K562 (cell line): ENCODE measurements at regions not wholly inside any gene's neighbourhood (a gene's known extent, or its start where the extent isn't known, plus 50 kb on each side); places are given as distances from the start of the nearest gene placed in this dataset.

ENCODE experiments used
- ATAC-seq: fragments of 200-7000 bp; cut with Tn5 transposase; 3 replicates; pipeline ENCODE4 v1.9.1; 2020; ENCODE audit warnings: moderate library complexity
- BruUV-seq: library from RNA; stranded (reverse); fragments of 400-500 nt; replicated peaks from 2 replicates; lab custom pipeline; 2021; lab: Mats Ljungman, UMichigan
- CTCF ChIA-PET: fragments of 300-600 bp; formaldehyde crosslinking; extraction: SDS; loops from one replicate; lab custom pipeline; 2021; ENCODE audit warnings: low intra/inter-chr PET ratio; lab: Yijun Ruan, JAX
- POLR2A ChIA-PET: fragments of 300-600, 350-650 bp; sonication (Branson Sonifier 250); formaldehyde crosslinking; extraction: SDS; loops from one replicate; lab custom pipeline; 2021; ENCODE audit warnings: antibody characterized with exemption, inconsistent platforms; lab: Yijun Ruan, JAX
- DNase-seq, 4 experiments: peaks; one replicate each; pipeline versions ENCODE4 v3.0.0 to v3.0.0-alpha.2; 2011 to 2018; ENCODE audit warnings: low spot score in 3 of 4, mixed read lengths in 3 of 4; ENCODE audit errors: extremely low read depth in 1 of 4
- FAIRE-seq: peaks from 2 replicates; lab custom pipeline; 2011; peaks lifted over from hg19 to GRCh38; lab: Jason Lieb, UNC
- H2AFZ ChIP-seq: 2 replicates; pipeline ENCODE4 v1.6.0; 2011; ENCODE audit warnings: low read depth, low read length, control low read depth, inconsistent platforms
- H3K27ac ChIP-seq: fragments of 200-600 bp; 3 replicates; pipeline ENCODE4 v1.8.0; 2011; ENCODE audit warnings: low read depth, mild to moderate bottlenecking, control low read depth, inconsistent platforms, low read length, moderate library complexity, mixed read lengths; ENCODE audit errors: extremely low read depth
- H3K27me3 ChIP-seq, 2 experiments: fragments of 300-600 bp in 1 of 2; 2 replicates in 1 of 2; 3 replicates in 1 of 2; pipeline versions ENCODE4 v1.6.0 to v1.8.0; 2011; ENCODE audit warnings: inconsistent platforms in 2 of 2, low read length in 2 of 2, mild to moderate bottlenecking in 1 of 2, mixed read lengths in 1 of 2, moderate library complexity in 1 of 2; ENCODE audit not compliant: control insufficient read depth in 2 of 2, insufficient read depth in 2 of 2
- H3K36me3 ChIP-seq: fragments of 300-600 bp; 3 replicates; pipeline ENCODE4 v1.8.0; 2011; ENCODE audit warnings: mild to moderate bottlenecking, low read length, inconsistent platforms; ENCODE audit not compliant: control insufficient read depth, insufficient read depth
- H3K4me1 ChIP-seq, 2 experiments: fragments of 200-600 bp in 1 of 2; replicated peaks in 1 of 2; 2 replicates in 1 of 2; 3 replicates in 1 of 2; pipeline versions ENCODE4 v1.5.1 to v1.8.0; 2011; ENCODE audit warnings: inconsistent platforms in 2 of 2, low read length in 2 of 2, mild to moderate bottlenecking in 1 of 2, mixed read lengths in 1 of 2, moderate library complexity in 1 of 2; ENCODE audit not compliant: control insufficient read depth in 2 of 2, insufficient read depth in 2 of 2
- H3K4me2 ChIP-seq: 2 replicates; pipeline ENCODE4 v1.6.1; 2011; ENCODE audit warnings: low read length, control low read depth, inconsistent platforms, mixed read lengths; ENCODE audit not compliant: insufficient read depth
- H3K4me3 ChIP-seq: fragments of 200-600 bp; sonication (generic), shearing (Covaris generic); 2 replicates; pipeline ENCODE4 v1.5.1; 2016; ENCODE audit warnings: control low read depth, inconsistent platforms
- H3K79me2 ChIP-seq: fragments of 200-600 bp; 3 replicates; pipeline ENCODE4 v1.8.0; 2011; ENCODE audit warnings: low read length, inconsistent platforms; ENCODE audit not compliant: control insufficient read depth, insufficient read depth
- H3K9ac ChIP-seq, 2 experiments: 2 replicates each; pipeline versions ENCODE4 v1.6.0 to v1.6.1; 2011; ENCODE audit warnings: low read depth in 2 of 2, low read length in 2 of 2, control low read depth in 1 of 2, inconsistent platforms in 1 of 2, mild to moderate bottlenecking in 1 of 2, mixed read lengths in 1 of 2; ENCODE audit not compliant: insufficient read depth in 1 of 2
- H3K9me1 ChIP-seq: one replicate; pipeline ENCODE4 v1.6.0; 2011; ENCODE audit warnings: inconsistent platforms, mild to moderate bottlenecking, low read length, moderate library complexity; ENCODE audit not compliant: control insufficient read depth, insufficient read depth
- H3K9me3 ChIP-seq: replicated peaks from 2 replicates; pipeline ENCODE4 v1.5.1; 2011; ENCODE audit warnings: low read depth, low read length, inconsistent platforms; ENCODE audit not compliant: control insufficient read depth, insufficient read depth
- H4K20me1 ChIP-seq: replicated peaks from 2 replicates; pipeline ENCODE4 v1.6.1; 2011; ENCODE audit warnings: low read length, inconsistent platforms, mixed read lengths; ENCODE audit not compliant: control insufficient read depth, insufficient read depth
- CC2D1A ChIP-seq: fragments of 450-650 bp; IDR thresholded peaks from 2 replicates; pipeline ENCODE4 v1.6.1; 2017; ENCODE audit warnings: mild to moderate bottlenecking
- DEAF1 ChIP-seq: fragments of 450-650 bp; formaldehyde crosslinking; IDR thresholded peaks from 2 replicates; pipeline ENCODE4 v1.4.0; 2020; ENCODE audit warnings: mild to moderate bottlenecking, moderate library complexity
- E2F4 ChIP-seq: sonication (generic); formaldehyde crosslinking; IDR thresholded peaks from 2 replicates; pipeline ENCODE4 v1.8.0; 2022; ENCODE audit warnings: mild to moderate bottlenecking, low read depth, missing genetic modification reagents
- ETV5 ChIP-seq: sonication (generic); formaldehyde crosslinking; IDR thresholded peaks from 2 replicates; pipeline ENCODE4 v1.4.0; 2020; ENCODE audit warnings: low read depth, mild to moderate bottlenecking, missing genetic modification reagents
- FOXA3 ChIP-seq, 2 experiments: fragments of 450-650 bp in 1 of 2; sonication (generic) in 1 of 2; formaldehyde crosslinking; IDR thresholded peaks in 1 of 2; conservative IDR thresholded peaks in 1 of 2; 2 replicates each; pipeline versions ENCODE4 v1.4.0 to v1.8.0; 2020 to 2022; ENCODE audit warnings: mild to moderate bottlenecking in 2 of 2, missing genetic modification reagents in 1 of 2
- FOXM1 ChIP-seq, 2 experiments: fragments of 450-650 bp in 1 of 2; sonication (generic) in 1 of 2; formaldehyde crosslinking in 1 of 2; IDR thresholded peaks; 2 replicates each; pipeline versions ENCODE4 v1.6.1 to v1.9.0; 2017 to 2022; ENCODE audit warnings: low read depth in 2 of 2, mild to moderate bottlenecking in 2 of 2, missing genetic modification reagents in 1 of 2, moderate library complexity in 1 of 2
- HES1 ChIP-seq: fragments of 450-650 bp; IDR thresholded peaks from 2 replicates; pipeline ENCODE4 v1.6.1; 2016; ENCODE audit warnings: low read depth, mild to moderate bottlenecking, moderate library complexity
- OTX1 ChIP-seq: fragments of 450-650 bp; formaldehyde crosslinking; IDR thresholded peaks from 2 replicates; pipeline ENCODE4 v1.4.0; 2022; ENCODE audit warnings: mild to moderate bottlenecking
- RFX1 ChIP-seq: fragments of 450-650 bp; IDR thresholded peaks from 2 replicates; pipeline ENCODE4 v1.6.1; 2016; ENCODE audit warnings: mild to moderate bottlenecking, moderate library complexity
- RFX5 ChIP-seq: IDR thresholded peaks from 2 replicates; pipeline ENCODE4 v1.6.1; 2011; ENCODE audit warnings: low read depth, mild to moderate bottlenecking, improper control_type of control experiment, low read length
- SREBF2 ChIP-seq: sonication (generic); formaldehyde crosslinking; IDR thresholded peaks from 2 replicates; pipeline ENCODE4 v1.4.0; 2020; ENCODE audit warnings: mild to moderate bottlenecking, missing genetic modification reagents
- TRIM24 ChIP-seq, 2 experiments: fragments of 450-650 bp; IDR thresholded peaks; 2 replicates each; pipeline ENCODE4 v1.6.1; 2016
- ZNF780A ChIP-seq: fragments of 250-450 bp; sonication (Bioruptor Pico); IDR thresholded peaks from 2 replicates; pipeline ENCODE4 v1.5.0; 2021; ENCODE audit warnings: mild to moderate bottlenecking
- ZZZ3 ChIP-seq: fragments of 450-650 bp; IDR thresholded peaks from 2 replicates; pipeline ENCODE4 v1.6.1; 2016; ENCODE audit warnings: antibody characterized with exemption, mild to moderate bottlenecking, moderate library complexity
- WGBS: fragments of 100-300 bp; shearing (Covaris generic); methylation state at CpG from one replicate; pipeline ENCODE4 v1.1.6; 2016; ENCODE audit warnings: low coverage, mixed read lengths; ENCODE audit not compliant: insufficient coverage; ENCODE audit errors: missing lambda C conversion rate; 5-methylcytosine and 5-hydroxymethylcytosine counted together
- in situ Hi-C: fragments of 300-500 bp; cut with MboI; formaldehyde crosslinking; loops from 4 replicates; pipeline ENCODE4 v1.15.0; 2018; ENCODE audit warnings: inconsistent platforms, mixed read lengths
- intact Hi-C: fragments of 100-400 bp; cut with micrococcal nuclease; formaldehyde crosslinking; loops from 2 replicates; pipeline ENCODE4 v1.14.2; 2022

- ChIA-PET POLR2A (interaction anchor here (0.6 kb wide), 1 partner anchor 20 kb away, joined by 3 read pairs; no protein-coding TSS in a partner anchor), CTCF (no interaction called here)
- in situ Hi-C loops (no loop called here), intact Hi-C loops (no loop called here)
- no peaks in the 10 kb centered on the region for H3K9me3 ChIP-seq
- no peak overlapping the region for H2AFZ ChIP-seq
- DNase-seq: no peak
- H3K4me2 ChIP-seq: no peak overlapping the region
- no peak overlapping the region for H3K4me3 ChIP-seq
- no peaks in the 10 kb centered on the region for H3K79me2 ChIP-seq
- FAIRE-seq: no peak
- H3K27ac ChIP-seq: no peak overlapping the region
- no peaks in the 10 kb centered on the region for H4K20me1 ChIP-seq
- ATAC-seq: no peak
- H3K9me1 ChIP-seq: no peaks in the 10 kb centered on the region
- no TSS peak for BruUV-seq
- H3K9ac ChIP-seq: no peak overlapping the region
- no peaks in the 10 kb centered on the region for H3K36me3 ChIP-seq
- H3K27me3 ChIP-seq: no peaks in the 10 kb centered on the region; a peak in 1 of 5 replicates
- WGBS: 0% methylated on average over 4 of the region's 4 CpGs
- H3K4me1 ChIP-seq: no peaks in the 10 kb centered on the region
- no peak for TF ChIP-seq E2F4 (CRISPR knock-in tag)
- no peak for TF ChIP-seq ETV5 (CRISPR knock-in tag)
- no peak for TF ChIP-seq TRIM24 (IDR thresholded peaks at IDR 0.05)
- TF ChIP-seq FOXM1 (IDR thresholded peaks at IDR 0.05; ENCODE audit: low read depth): no peak
- no peak for TF ChIP-seq FOXM1 (CRISPR knock-in tag; IDR thresholded peaks at IDR 0.05; ENCODE audit: low read depth)
- TF ChIP-seq ZNF780A (CRISPR knock-in tag): no peak
- no peak for TF ChIP-seq SREBF2
- TF ChIP-seq FOXA3 (CRISPR knock-in tag; conservative IDR thresholded peaks at IDR 0.05 in 1 of 2, IDR thresholded peaks at IDR 0.05 in 1 of 2): no peak
- no peak for TF ChIP-seq CC2D1A
- no peak for TF ChIP-seq HES1
- no peak for TF ChIP-seq RFX5
- TF ChIP-seq DEAF1 (CRISPR knock-in tag): no peak
- TF ChIP-seq RFX1: no peak
- TF ChIP-seq ZZZ3: no peak
- TF ChIP-seq OTX1: no peak
Measured at GRCh38 chr12:3351731-3352130, 139.3 kb upstream of the PRMT8 start.
